Esophagus muscularis mucosa (tissue), 4 donors: ENCODE measurements at regions not wholly inside any gene's neighbourhood (a gene's known extent, or its start where the extent isn't known, plus 50 kb on each side); places are given as distances from the start of the nearest gene placed in this dataset.
"Not testable (repeated sequence)": the region's sequence is repeated elsewhere in the genome, so short reads cannot be mapped to it uniquely, and the experiment has no call there.

ENCODE experiments used
- DNase-seq: peaks from one replicate; pipeline ENCODE4 v3.0.0-alpha.2; 2017; ENCODE audit errors: extremely low spot score
- H3K27ac ChIP-seq, 4 donors: fragments of 200-600 bp; sonication (generic); replicated peaks in 1 of 4; 1 replicate in 3 of 4; 2 replicates in 1 of 4; pipeline ENCODE4 v1.5.1; 2016 to 2019; ENCODE audit warnings: mild to moderate bottlenecking in 1 of 4
- H3K27me3 ChIP-seq, 4 donors: fragments of 200-600 bp; sonication (generic); one replicate each; pipeline versions ENCODE4 v1.5.1 to v1.6.0; 2016 to 2019
- H3K36me3 ChIP-seq, 4 donors: fragments of 200-600 bp; sonication (generic); one replicate each; pipeline ENCODE4 v1.5.1; 2016 to 2019
- H3K4me1 ChIP-seq, 4 donors: fragments of 200-600 bp; sonication (generic); one replicate each; pipeline ENCODE4 v1.5.1; 2016 to 2019
- H3K4me3 ChIP-seq, 4 donors: fragments of 200-600 bp; sonication (generic); 1 replicate in 2 of 4; 2 replicates in 2 of 4; pipeline ENCODE4 v1.5.1; 2016 to 2019; ENCODE audit warnings: mild to moderate bottlenecking in 4 of 4, moderate library complexity in 1 of 4
- H3K9me3 ChIP-seq, 4 donors: fragments of 200-600 bp; sonication (generic); 1 replicate in 3 of 4; 2 replicates in 1 of 4; pipeline ENCODE4 v1.5.1; 2016 to 2019
- EP300 ChIP-seq: sonication (generic); formaldehyde crosslinking; IDR thresholded peaks from one replicate; pipeline ENCODE4 v1.6.1; 2017; ENCODE audit warnings: antibody characterized with exemption
- POLR2A ChIP-seq: fragments of 450-650 bp; IDR thresholded peaks from one replicate; pipeline ENCODE4 v1.6.1; 2017; ENCODE audit warnings: antibody characterized with exemption, moderate library complexity, mild to moderate bottlenecking, low read depth
- POLR2AphosphoS5 ChIP-seq, 2 donors: sonication (generic); formaldehyde crosslinking; IDR thresholded peaks; one replicate each; pipeline ENCODE4 v1.6.1; 2017; ENCODE audit warnings: antibody characterized with exemption in 2 of 2
- WGBS: methylation state at CpG from one replicate; pipeline ENCODE4 v1.1.5; 2018; 5-methylcytosine and 5-hydroxymethylcytosine counted together
- intact Hi-C: fragments of 100-400 bp; cut with DNase I; formaldehyde crosslinking; loops from one replicate; pipeline ENCODE4 v1.15.1; 2023
- TF ChIP-seq, protein P1 (sequence below), 3 experiments: fragments of 200-600 bp in 2 of 3; fragments of 450-650 bp in 1 of 3; sonication (generic) in 2 of 3; IDR thresholded peaks; one replicate each; pipeline ENCODE4 v1.5.1; 2017 to 2019; ENCODE audit warnings: antibody characterized with exemption in 3 of 3, mild to moderate bottlenecking in 2 of 3, moderate library complexity in 1 of 3

DNA sequence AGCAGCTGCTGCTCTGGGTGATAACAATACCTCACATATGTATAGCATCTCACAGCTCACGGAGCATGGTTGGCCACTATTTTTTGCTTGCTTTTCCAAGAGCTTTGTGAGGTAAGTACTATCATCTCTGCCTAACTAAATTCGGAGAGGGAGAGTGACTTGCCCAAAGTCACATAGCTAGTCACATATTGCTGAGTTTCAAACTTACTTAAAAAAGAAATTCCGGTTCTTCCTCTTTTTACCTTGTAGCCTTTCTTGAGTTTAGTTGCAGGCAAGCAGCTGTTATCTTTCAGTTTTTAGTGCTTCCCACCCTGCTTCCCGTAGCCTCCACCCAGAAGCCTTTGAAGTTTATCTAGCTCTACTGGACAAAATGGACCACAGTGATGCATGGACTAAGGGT is 309.2 kb downstream of the PDCD6IP start:
- Histone ChIP-seq H3K9me3 (peaks cover 0 to 3% (median 0%) of the 10 kb centered on the region in 4 donors), H3K27ac (no peak overlapping the region), H3K4me3 (no peak overlapping the region), H3K4me1 (no peaks in the 10 kb centered on the region), H3K36me3 (no peaks in the 10 kb centered on the region), H3K27me3 (no peaks in the 10 kb centered on the region)
- no peak for DNase-seq
- WGBS, result 70% methylated on average over 4 of the region's 4 CpGs
- TF ChIP-seq POLR2AphosphoS5 (IDR thresholded peaks at IDR 0.05) (no peak), EP300 (no peak), POLR2A (no peak)
- TF ChIP-seq, protein P1, sequence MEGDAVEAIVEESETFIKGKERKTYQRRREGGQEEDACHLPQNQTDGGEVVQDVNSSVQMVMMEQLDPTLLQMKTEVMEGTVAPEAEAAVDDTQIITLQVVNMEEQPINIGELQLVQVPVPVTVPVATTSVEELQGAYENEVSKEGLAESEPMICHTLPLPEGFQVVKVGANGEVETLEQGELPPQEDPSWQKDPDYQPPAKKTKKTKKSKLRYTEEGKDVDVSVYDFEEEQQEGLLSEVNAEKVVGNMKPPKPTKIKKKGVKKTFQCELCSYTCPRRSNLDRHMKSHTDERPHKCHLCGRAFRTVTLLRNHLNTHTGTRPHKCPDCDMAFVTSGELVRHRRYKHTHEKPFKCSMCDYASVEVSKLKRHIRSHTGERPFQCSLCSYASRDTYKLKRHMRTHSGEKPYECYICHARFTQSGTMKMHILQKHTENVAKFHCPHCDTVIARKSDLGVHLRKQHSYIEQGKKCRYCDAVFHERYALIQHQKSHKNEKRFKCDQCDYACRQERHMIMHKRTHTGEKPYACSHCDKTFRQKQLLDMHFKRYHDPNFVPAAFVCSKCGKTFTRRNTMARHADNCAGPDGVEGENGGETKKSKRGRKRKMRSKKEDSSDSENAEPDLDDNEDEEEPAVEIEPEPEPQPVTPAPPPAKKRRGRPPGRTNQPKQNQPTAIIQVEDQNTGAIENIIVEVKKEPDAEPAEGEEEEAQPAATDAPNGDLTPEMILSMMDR (IDR thresholded peaks at IDR 0.05), result no peak
- intact Hi-C loops, result no loop called here

DNA sequence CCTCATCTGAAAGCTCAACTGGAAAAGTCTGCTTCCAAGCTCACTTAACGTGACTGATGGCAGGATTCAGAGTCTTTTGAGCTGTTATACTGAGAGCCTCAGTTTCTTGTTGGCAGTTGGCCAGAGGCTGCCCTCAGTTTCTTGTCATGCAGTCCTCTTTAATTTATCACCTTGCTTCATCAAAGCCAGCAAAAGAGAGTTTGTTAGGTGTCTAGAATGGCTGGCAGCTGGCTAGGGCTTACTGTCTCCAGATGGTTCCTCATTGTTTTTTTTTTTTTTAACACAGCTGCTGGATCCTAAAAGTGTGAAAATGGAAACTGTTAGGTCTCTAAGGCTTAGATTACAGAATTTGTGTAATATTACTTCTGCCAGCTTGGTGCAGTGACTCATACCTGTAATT is 310.6 kb downstream of the PDCD6IP start:
- 71% methylated on average over 1 of the region's 1 CpG for WGBS
- intact Hi-C loops, result no loop called here

DNA sequence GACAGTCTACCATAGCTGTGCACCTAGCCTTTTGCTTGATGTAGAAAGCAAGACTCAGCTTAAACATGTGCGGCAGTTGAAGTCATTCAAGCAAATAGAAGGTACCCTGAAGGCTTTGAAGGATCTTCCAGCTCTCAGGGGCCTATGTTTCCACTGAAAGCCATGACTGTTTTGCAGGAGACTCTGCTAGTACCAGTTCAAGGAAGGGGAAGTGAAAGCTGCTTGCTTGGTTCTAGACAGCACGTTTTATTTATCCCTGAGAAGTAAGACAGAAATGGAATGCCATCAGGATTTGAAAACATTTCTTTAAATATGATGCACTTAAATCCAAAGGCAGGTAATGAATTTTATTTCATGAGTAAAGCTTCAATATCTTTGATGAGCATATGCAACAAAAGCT is 311.4 kb downstream of the PDCD6IP start:
- no peaks in the 10 kb centered on the region for H3K27me3 ChIP-seq
- intact Hi-C loops, result no loop called here

More for the DNA sequence above, 310.6 kb downstream of the PDCD6IP start:
- Histone ChIP-seq H3K4me3 (no peak overlapping the region), H3K4me1 (no peaks in the 10 kb centered on the region), H3K27ac (no peak overlapping the region), H3K36me3 (no peaks in the 10 kb centered on the region), H3K27me3 (no peaks in the 10 kb centered on the region), H3K9me3 (peaks cover 0 to 3% (median 0%) of the 10 kb centered on the region in 4 donors)
- no peak for DNase-seq
- TF ChIP-seq POLR2AphosphoS5 (IDR thresholded peaks at IDR 0.05), result no peak
- TF ChIP-seq, protein P1 (IDR thresholded peaks at IDR 0.05), result no peak
- TF ChIP-seq POLR2A, result no peak
- no peak for TF ChIP-seq EP300

DNA sequence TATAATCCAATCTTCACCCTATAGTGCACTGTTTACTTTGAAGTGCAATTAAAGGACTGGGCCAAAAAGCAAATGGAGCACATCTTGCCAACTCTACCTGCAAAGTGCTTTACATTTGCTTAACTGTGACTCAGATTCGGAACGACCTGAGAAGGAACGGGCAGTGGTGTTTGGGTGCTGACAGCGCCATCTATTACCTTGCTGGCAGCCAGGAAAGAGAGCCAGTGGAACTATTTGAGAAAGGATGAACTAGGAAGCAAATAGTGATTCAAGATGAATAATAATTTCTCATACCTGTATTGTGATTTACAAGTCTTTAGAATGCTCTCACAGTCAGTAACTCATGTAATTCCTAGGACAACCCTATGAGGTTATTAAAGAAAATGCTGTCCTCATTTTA is 312.9 kb downstream of the PDCD6IP start:
- Histone ChIP-seq H3K27ac (no peak overlapping the region), H3K4me1 (no peaks in the 10 kb centered on the region), H3K36me3 (no peaks in the 10 kb centered on the region), H3K27me3 (no peaks in the 10 kb centered on the region), H3K9me3 (peaks cover 0 to 7% (median under 1%) of the 10 kb centered on the region in 4 donors), H3K4me3 (no peak overlapping the region)
- intact Hi-C loops, result no loop called here
- no peak for TF ChIP-seq EP300
- no peak for TF ChIP-seq POLR2A
- no peak for TF ChIP-seq POLR2AphosphoS5 (IDR thresholded peaks at IDR 0.05)
- TF ChIP-seq, protein P1 (IDR thresholded peaks at IDR 0.05), result no peak
- 60% methylated on average over 4 of the region's 4 CpGs for WGBS
- no peak for DNase-seq

More for the DNA sequence above, 311.4 kb downstream of the PDCD6IP start:
- TF ChIP-seq POLR2AphosphoS5 (IDR thresholded peaks at IDR 0.05), result no peak
- Histone ChIP-seq H3K4me1 (no peaks in the 10 kb centered on the region), H3K4me3 (no peak overlapping the region), H3K36me3 (no peaks in the 10 kb centered on the region), H3K27ac (no peak overlapping the region), H3K9me3 (peaks cover 0 to 3% (median 0%) of the 10 kb centered on the region in 4 donors)
- no peak for DNase-seq
- WGBS, result 67% methylated on average over 2 of the region's 2 CpGs

DNA sequence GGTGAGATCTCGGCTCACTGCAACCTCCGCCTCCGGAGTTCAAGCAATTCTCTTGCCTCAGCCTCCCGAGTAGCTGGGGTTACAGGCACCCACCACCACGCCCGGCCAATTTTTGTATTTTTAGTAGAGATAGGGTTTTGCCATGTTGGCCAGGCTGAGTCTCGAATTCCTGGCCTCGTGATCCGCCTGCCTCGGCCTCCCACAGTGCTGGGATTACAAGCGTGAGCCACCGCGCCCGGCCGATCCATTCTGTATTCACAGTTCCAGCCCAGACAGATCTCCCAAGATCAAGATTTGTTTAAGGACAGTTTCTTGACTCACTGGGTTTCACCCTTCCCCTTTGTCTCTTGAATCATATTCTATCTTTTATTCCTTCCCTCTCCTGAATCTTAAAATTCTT is 313.8 kb downstream of the PDCD6IP start:
- H3K9me3 ChIP-seq, H3K4me1 ChIP-seq, intact Hi-C loops, H3K27me3 ChIP-seq, DNase-seq, H3K27ac ChIP-seq, H3K4me3 ChIP-seq, H3K36me3 ChIP-seq: not testable (repeated sequence)
- 94% methylated on average over 15 of the region's 15 CpGs for WGBS

DNA sequence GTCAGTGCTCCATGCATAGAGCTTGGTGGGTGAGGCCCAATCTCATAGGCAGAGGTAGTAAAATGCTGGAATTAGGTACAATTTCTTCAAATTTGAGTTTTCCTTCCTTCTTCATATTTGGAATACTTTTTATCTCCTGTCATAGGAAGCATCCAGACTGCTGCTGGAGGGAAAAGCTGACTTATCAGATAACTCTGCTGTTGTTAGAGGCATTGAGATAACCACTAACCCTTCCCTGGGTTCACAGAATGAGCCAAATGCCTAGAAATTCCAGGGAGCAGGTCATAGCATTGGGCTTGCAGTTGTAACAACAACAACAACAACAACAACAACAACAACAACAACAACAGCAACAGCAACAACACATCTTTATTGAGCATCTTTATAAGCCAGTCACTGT is 332.7 kb downstream of the PDCD6IP start:
- Histone ChIP-seq H3K9me3 (peaks cover 0 to 10% (median 0%) of the 10 kb centered on the region in 4 donors), H3K4me1 (peaks cover 0 to 26% (median 22%) of the 10 kb centered on the region in 4 donors), H3K27ac (no peak overlapping the region), H3K27me3 (no peaks in the 10 kb centered on the region), H3K4me3 (no peak overlapping the region), H3K36me3 (no peaks in the 10 kb centered on the region)
- DNase-seq, result no peak
- intact Hi-C loops, result no loop called here
- no peak for TF ChIP-seq POLR2A
- TF ChIP-seq, protein P1 (IDR thresholded peaks at IDR 0.05), result no peak
- no peak for TF ChIP-seq POLR2AphosphoS5 (IDR thresholded peaks at IDR 0.05)
- TF ChIP-seq EP300, result no peak
